NCI-H1105 (cell line): ENCODE measurements at regions not wholly inside any gene's neighbourhood (a gene's known extent, or its start where the extent isn't known, plus 50 kb on each side); places are given as distances from the start of the nearest gene placed in this dataset.

Experiments
- DNase-seq: peaks from one replicate; lab custom pipeline; 2025; lab: John Stamatoyannopoulos, UW

GRCh38 chr6:25224242-25224641 lies 54.9 kb upstream of the CARMIL1 start:
- DNase-seq = no peak

- DNase-seq = no peak
Measured at GRCh38 chr6:25227854-25228253, 51.3 kb upstream of the CARMIL1 start.
